GM18867 (cell line): ENCODE measurements at regions not wholly inside any gene's neighbourhood (a gene's known extent, or its start where the extent isn't known, plus 50 kb on each side); places are given as distances from the start of the nearest gene placed in this dataset.
A peak's percentile ranks its signal among the peaks of the same experiment; 100 is the strongest.

Experiments
- ATAC-seq: cut with Tn5 transposase; IDR thresholded peaks from one replicate; pipeline ENCODE4 v1.9.1; 2021; ENCODE audit warnings: mild to moderate bottlenecking, moderate library complexity; ENCODE audit not compliant: unreplicated experiment

DNA sequence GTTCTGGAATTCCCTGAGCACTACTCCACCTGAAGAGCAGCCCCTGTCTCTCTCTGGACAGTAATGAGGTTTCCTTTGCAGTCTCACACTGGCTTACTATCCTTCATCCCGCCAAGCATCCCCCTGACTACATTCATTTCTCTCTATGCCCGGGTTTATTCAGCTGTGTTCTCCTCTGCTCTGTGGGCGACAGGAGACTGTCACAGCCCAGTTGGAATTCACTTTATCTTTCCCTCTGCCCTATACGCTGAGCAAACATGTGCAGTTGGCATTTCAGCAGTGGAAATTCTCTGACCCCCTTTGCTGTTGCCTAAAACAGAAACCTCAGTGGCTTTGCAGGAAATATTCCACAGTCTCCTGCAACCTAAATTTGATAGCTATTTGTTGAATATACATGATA is 83.5 kb upstream of the MAX start:
- ATAC-seq, result no peak

DNA sequence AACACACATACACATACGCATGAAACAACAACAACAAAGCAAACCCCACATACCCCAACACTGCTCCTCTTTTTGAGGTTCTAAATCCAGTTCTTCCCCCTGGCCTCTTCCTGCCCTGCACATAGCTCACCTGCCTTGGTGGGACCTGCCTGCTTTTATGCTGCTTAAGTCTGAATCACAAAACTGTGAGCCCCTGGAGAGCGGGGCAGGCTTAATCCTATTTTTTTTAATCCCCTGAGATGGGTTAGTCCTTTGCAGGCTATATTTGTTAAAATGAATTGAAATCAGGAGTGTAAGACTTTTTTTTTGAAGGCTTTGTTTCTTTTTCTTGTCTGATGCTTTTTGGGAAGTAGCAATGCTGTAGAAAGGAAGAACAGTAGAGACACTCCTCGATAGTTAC is 84.6 kb upstream of the MAX start:
- no peak for ATAC-seq

DNA sequence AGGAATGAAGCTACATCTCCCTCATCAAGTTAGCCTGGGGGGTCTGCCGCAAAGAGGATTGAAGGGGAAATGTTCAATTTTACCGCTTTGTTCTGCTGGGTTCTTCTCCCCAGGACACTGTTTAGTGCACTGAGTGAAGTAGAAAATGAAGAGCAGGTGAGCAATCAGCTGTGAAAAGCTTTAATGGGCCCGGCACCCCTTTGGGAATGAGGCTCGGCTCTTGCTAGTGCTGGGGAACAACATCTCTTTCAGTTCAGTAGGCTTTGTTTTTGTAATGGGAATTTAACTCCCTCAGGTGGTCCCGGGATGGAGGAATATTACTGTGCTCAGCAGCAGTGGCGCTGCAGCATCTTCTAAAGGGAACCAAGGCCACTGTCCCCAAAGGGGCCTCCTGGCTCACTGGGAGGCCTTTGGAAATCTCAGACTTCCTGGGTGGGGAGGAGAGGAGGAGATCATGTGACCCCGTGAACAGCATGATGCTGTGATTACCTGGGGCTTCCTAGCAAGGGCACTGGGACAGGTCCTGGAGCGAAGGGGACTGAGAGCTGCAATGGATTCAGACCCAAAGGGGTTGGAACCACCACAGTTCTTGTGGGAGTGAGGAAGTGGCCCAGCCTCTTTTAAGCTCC is 85.2 kb upstream of the MAX start:
- ATAC-seq, result no peak

DNA sequence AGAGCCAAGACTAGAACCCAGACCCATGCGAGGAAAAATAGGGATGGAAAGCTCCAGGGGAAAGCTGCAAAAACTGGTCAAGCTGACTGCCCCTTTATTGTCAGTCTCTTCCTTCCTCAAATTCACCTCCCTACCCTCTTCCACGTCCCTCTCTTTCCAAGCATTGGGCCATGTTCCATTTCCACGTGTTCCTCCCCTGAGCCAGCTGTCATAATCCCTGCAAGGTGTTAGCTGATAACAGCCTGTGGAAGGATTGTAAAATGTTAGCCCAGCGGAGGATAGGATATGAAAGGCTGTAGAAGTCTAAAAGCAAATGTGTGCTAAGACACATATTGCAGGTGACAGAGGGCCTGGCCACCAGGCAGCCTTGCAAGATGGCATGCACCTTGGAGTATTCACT is 88.0 kb upstream of the MAX start:
- ATAC-seq, result no peak

DNA sequence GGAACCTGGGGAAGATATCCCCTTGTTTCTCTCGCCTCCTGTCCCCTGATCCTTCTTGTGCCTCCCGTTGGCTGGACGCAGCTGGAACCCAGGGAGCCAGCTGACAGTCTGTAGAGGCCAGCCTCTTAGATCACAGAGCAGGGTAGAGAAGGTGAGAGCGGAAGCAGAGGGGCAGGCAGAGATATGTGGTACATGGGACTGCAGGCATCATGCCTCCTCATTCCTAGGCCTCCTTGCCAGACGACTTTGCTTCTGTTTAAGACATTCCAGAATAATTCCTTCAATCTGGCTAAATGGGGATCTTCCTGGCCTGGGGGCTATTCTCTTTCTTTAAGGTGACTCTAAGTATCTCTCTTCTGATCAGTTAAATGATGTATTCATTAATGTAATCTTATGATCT is 89.4 kb upstream of the MAX start:
- ATAC-seq, result no peak

DNA sequence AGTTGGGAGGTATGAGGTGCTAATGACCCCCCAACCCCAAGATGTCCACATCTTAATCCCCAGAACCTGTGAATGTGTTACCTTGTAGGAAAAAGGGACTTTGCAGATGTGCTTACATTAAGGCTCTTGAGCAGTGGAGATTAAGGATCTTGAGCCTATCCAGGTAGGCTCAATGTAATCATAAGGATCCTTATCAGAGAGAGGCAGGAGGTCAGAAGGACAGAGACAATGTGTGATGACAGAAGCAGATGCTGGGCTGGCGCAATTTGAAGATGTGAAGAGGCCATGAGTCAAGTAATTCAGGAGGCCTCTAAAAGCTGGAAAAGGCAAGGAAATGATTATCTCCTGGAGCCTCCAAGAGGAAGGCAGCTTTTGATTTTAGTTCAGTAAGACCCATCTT is 90.4 kb upstream of the MAX start:
- no peak for ATAC-seq

DNA sequence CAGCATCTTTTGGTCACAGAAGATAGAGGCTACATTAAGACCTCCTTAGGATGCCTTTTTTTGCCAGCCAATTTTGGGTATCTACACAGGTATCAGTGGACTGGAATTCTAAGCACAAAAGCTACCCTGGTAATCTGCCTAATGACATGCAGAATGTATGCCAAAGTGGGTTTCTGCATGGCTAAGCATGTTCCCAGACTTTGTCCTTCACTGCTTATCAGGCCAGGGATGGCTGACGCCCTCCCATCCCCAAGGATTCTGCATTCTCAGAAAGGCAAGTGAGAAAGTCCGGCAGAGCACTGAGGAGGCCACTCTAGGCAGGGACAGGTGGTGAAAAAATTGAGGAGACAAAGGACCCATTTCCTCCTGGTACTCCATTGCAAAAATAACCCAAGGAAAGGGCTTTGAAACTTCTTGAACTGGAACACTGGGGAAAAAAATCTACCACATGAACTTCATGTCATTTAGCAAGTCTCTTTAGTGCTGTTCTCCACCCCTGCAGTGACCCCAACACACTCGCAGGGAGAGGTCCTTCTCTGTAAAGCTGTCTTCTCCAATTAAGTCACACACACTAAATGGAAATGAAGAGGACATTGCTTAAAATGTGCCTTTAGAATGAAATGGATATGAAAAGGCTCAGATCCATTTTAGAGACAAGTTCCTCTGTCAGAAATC is 91.7 kb upstream of the MAX start:
- no peak for ATAC-seq

DNA sequence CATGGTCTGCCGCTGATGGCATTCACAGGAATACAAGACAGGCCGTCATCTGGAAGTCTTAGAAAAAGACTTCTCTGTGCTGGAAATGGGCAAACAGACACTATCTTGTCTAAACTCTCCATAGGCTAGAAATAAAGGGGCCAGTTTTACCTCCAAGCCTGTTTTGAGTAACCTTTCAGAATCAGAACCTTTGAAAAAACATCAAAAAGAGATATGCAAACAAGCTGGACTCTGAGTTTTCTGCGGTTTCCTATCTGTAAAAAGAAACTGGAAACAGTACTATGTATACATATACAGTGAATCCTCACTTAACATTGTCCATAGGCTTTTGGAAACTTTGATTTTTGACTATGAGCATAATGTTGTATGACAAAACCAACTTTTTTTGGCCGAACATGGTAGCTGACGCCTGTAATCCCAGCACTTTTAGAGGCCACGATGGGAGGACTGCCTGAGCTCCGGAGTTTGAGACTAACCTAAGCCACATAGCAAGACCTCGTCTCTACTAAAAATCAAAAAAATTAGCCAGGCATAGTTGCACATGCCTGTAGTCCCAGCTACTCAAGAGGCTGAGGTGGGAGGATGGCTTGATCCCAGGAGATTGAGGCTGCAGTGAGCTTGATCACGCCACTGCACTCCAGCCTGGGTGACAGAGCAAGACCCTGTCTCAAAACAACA is 92.9 kb upstream of the MAX start:
- ATAC-seq, result peak; percentile 93

DNA sequence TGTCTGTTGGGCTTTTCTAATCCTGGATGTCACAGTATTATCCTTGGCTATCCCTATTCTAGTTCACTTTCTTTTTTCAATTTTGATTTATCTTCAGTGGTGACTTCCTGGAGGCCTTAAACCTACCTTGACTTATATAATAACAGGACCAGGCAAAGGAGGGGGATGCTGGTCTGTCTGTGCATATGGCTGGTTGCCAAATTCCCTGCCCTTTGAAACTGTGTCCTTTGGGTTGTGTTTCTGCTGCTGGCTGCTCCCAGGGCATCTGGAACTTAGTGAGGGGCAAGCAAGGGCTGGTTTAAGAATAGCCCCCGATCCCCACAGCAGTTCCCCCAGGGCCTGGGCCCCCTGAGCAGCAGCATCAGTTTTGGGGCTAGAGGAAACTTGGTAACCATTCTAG is 96.0 kb upstream of the MAX start:
- ATAC-seq, result no peak

DNA sequence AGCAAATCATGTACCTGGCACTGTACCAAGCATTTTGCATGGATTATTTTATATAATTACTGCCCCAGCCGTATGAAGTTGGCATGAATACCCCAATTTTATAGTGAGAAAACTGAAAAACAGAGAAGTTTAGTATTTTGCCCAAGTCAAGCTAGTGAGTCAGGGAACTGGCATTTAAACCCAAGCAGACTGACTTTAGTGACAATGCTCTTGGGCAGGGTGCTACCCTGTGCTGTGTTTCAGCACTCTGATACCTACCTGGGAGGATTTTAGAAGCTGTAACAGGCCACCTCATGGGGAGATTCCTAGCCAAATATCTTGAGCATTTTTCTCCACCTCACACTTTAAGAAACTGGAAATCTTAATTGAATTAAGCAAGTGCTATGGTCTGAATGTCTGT is 98.1 kb upstream of the MAX start:
- ATAC-seq, result no peak

DNA sequence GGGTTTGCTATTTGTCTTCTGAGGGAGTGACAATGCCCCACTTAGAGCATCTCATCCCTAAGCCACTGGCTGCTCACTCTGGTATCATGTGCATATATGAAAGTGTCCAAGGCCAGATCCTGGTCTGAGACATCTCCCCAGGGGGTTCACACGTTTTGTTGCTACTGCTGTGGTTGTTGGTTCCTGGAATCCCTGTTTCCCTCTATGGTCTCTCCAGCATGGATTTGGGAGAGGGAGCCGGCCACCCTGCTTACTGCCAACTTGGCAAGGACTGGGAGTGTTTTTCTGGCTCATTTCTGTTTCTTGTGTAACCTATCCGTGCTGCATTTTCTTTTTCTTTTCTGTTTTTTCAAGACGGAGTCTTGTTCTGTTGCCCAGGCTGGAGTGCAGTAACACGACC is 101.3 kb upstream of the MAX start:
- ATAC-seq, result no peak

DNA sequence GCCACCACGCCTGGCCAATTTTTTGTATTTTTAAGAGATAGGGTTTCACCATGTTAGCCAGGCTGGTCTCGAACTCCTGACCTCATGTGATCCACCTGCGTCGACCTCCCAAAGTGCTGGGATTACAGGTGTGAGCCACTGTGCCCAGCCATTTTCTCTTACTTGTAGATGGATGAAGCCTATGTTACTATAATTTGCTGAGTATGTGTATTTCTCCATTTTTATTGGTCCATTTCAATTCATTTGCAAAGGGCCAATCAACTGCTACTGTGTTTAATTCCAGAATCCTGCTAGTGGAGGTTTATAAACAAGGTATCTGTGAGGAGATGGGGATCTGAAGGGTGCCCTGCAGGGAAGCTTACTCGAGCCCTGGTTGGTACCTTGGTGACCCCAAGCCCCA is 101.7 kb upstream of the MAX start:
- no peak for ATAC-seq

DNA sequence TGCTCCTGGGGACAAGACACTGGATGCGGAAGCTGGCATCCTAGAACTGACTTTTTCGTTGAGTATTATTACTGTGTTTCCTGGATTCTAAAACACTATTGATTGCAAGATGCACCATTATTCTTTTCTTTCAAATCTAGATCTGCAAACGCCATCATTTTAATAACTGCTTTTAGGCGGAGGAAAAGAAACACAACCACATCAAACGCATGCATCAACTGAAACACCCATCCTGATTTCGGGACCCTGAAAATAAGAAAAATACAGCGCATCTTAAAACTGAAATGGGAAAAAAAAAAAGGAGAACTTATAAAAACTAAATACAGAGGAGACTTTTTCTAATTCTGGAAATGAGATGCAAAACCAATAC is 103.7 kb upstream of the MAX start:
- no peak for ATAC-seq

DNA sequence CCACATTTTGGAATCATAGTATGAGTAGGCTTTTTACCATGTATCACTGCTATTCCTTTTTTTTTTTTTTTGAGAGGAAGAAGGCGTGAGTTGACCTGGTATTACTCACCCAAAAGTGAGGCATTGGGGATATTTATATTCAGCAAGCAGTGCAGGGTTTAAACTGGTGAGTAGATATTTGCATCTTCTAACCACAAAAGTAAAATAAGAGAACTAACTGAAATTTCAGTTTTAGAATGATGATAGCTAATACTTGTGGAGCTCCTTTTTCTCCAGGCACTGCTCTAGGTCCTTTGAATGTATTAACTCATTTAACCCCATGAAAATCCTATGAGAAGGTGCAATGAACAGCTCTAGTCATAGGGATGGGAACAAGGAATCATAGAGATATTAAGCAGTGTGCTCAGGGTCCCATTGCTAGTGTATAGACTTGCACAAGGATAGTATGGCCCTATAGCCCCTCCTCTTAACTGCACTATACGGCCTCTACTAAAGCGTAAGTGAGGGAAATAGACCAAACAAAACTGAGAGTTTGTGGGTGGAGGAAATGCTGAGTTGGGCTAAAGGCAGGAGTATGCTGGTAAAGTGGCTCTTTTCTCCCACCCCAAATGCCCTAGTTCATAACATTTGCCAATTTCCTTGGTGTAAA is 104.3 kb upstream of the MAX start:
- peak; percentile 69 for ATAC-seq

DNA sequence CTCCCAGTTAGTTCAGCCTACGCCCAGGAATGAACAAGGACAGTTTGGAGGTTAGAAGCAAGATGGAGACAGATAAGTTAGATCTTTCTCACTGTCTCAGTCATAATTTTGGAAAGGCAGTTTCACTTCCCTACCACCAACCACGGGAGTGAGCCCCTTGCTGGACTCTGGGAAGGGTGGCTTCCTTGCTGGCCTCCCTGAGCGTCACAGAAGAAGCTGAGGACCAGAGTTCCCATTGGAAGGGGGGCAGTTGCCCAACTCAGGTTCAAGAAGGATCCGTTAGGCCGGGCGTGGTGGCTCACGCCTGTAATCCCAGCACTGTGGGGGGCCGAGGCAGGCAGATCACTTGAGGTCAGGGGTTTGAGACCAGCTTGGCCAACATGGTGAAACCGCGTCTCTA is 106.2 kb upstream of the MAX start:
- no peak for ATAC-seq

DNA sequence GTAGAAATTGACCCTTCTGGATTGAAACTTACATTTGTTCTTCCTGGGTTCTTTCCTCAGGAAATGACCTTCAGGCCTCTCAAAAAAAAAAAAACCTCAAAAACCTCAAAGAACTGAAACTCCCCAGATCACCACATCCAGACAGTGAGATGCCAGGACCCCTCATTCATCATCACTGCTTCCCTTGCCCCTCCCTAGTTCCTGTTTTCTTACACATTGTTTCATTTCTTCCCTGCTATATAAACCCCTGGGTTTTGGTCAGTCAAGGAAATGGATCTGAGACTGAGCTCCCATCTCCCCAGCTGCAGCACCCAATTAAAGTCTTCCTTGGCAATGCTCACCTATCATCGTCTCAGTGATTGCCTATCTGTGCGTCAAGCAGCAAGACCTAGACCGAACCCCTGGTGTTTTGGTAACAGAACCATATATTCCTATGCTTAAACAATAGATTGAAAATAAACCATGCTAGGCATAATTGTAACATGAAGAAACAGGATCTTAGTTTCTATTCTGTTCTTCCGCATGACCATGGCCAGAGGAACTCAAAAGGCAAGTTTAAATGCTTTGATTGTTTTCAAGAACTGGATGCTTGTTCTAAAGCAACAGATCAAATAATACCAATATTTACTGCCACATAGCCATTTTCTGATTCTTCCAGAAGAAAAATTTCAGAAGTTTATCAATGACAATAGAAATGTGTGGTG is 108.0 kb upstream of the MAX start:
- ATAC-seq, result no peak

DNA sequence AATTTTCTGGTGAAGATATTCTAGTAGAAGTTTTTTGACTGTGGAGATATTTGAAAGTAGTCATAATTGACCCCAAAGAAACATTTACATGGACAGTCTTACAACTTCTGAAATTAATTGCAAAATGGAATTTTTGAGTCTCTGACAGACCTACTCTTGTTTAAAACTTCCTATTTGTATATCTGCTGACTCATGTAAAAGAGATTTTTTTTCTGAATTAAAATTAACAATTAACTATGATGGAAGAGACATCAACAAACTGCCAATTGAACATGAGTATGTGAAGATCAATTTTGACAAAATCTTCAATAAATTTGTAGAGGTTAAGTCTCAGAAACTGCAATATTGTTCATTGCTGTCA is 108.5 kb upstream of the MAX start:
- no peak for ATAC-seq

DNA sequence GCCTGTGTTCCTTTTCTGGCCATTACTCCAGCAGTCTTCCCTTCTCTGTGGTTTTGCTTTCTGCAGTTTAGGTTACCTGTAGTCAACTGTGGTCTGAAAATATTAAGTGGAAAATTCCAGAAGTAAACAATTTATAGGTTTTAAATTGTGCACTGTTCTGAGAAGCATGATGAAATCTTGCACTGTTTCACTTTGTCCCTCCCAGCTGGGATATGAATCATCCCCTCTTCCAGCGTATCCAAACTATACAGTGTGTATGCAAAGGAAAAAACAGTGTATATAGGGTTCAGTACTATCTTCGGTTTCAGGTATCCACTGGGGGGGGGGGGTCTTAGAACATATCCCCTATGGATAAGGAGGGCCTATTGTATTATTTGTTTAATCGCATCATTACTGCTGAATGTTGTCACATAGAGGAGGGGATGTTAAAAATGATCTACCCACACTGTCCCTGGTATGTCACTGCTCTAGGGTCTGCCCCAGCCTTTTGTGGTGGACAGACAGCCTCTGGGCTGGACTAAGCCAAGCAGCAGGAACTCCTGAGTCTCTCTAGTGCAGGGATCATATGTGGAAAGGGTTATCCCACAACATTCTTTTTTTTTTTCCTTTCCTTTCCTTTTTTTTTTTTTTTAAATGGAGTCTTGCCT is 109.1 kb upstream of the MAX start:
- no peak for ATAC-seq

DNA sequence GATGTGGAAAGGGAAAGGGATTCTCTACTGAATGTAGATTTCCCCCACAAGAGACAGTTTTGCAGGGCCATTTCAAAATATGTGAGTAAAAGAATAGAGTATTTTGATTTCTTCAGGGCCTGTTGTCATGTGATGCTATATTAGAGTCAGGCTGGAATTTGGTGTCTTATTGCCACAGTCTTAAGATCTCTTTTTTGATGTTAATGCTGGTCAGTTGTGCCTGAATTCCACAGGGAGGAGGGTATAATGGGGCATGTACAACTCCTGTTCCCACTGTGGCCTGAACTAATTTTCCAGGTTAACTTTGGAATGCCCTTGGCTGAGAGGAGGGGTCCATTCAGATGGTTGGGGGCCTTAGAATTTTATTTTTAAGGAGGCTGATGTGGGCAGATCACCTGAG is 111.0 kb upstream of the MAX start:
- no peak for ATAC-seq

DNA sequence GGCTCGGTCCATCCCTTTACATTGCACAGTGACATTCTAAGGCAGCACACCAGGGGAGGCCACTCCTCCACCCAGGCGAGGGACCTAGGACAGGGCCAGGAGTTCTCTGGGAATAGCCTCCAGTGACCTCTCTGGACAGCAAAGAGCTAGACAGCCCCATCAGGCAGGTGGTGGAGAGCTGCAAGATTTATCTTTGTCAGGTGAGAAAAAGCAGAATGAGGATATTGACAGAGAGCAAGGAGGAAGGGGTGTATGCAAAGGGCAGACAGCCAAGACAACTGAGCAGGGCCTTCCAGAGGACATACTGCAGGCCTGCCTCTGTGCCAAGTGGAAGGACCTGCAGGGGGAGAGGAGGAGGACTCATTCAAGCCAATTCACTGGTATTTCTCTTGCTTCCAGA is 112.4 kb upstream of the MAX start:
- no peak for ATAC-seq

DNA sequence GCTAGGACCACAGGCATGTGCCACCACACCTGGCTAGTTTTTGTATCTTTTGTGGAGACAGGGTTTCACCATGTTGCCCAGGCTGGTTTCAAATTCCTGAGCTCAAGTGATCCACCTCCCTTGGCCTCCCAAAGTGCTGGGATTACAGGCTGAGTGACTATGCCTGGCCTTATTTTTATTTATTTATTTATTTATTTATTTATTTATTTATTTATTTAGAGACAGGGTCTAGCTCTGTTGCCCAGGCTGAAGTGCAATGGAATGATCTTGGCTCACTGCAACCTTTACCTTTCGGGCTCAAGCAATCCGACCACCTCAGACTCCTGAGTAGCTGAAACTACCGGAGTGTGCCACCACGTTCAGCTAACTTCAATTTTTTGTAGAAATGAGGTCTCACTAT is 117.0 kb upstream of the MAX start:
- ATAC-seq, result no peak
